ENCODE measurements at regions not wholly inside any gene's neighbourhood (a gene's known extent, or its start where the extent isn't known, plus 50 kb on each side); places are given as distances from the start of the nearest gene placed in this dataset.

DNA sequence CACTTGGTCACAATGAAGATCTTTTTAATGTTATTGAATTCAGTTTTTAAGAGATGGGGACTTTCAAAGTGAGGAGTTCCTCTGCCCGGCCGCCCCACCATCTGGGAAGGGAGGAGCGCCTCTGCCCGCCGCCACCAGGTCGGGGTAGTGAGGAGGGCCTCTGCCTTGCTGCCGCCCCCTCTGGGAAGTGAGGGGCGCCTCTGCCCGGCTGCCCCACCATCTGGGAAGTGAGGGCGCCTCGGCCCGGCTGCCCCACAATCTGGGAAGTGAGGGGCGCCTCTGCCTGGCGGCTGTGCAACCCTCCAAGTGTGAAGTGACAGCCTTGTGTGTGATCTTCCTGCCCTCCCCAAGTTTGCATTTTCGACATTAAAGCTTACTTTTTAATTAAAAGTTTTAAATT lies 899.3 kb downstream of the TRIB2 start:
- no peak for DNase-seq (ENCODE audit: low read depth in 1 of 2, low spot score in 1 of 2)
- in situ Hi-C loops (cut with HindIII; ENCODE audit: low pct_unique_long_range_greater_than_20kb, low sequenced_read_pairs): no loop called here
- TF ChIP-seq JUND (IDR thresholded peaks at IDR 0.05; ENCODE audit: low read depth): no peak

DNA sequence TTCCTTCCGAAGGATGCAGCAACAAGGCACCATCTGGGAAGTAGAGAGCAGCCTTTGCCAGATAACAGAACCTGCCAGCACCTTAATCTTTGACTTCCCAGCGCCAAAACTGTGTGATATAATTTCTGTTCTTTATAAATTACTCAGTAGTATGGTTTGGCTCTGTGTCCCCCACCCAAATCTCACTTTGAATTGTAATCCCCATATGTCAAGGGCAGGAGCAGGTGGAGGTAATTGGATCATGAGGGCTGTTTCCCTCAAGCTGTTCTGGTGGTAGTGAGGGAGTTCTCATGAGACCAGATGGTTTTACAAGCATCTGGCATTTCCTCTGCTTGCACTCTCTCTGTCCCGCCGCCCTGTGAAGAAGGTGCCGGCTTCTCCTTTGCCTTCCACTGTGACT lies 899.9 kb downstream of the TRIB2 start:
- DNase-seq (ENCODE audit: low read depth in 1 of 2, low spot score in 1 of 2): no peak
- TF ChIP-seq JUND (IDR thresholded peaks at IDR 0.05; ENCODE audit: low read depth): no peak
- in situ Hi-C loops (cut with HindIII; ENCODE audit: low pct_unique_long_range_greater_than_20kb, low sequenced_read_pairs): no loop called here

DNA sequence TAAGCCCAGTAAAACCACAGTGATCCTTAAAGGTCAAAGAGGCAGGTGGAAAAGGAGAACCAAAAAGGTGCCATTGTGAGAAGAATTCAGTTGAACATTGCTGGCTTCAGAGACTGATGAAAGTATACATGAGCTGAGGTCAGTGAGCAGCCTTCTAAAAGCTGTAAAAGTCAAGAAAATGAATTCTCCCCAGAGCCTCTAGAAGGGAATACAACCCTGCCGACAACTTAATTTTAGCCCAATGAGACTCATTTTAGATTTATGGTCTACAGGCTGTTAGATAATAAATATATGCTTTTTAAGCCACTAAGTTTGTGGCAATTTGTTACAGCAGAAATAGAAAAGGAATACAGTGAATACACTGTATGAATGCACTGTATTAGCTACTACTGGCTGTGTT lies 911.4 kb downstream of the TRIB2 start:
- no peak for DNase-seq (ENCODE audit: low read depth in 1 of 2, low spot score in 1 of 2)
- no peak for TF ChIP-seq JUND (IDR thresholded peaks at IDR 0.05; ENCODE audit: low read depth)

DNA sequence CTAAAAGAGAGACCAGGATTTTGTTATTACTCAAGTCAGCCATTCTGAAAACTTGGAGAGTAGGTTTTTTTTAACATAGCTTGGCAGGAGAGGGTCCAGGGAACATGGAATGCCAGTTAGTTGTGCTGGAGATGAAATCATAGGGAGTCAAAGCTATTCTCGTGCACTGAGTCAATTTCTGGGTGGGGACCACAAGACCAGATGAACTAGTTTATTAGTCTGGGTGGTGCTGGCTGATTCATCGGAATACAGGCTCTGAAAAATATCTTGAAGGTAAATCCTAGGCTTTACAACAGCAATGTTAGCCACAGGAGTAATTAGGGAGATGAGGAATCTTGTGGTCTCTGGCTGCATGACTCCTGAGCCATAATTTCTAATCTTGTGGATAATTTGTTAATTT lies 921.4 kb downstream of the TRIB2 start:
- DNase-seq (ENCODE audit: low read depth in 1 of 2, low spot score in 1 of 2): no peak
- in situ Hi-C loops (cut with HindIII; ENCODE audit: low pct_unique_long_range_greater_than_20kb, low sequenced_read_pairs): no loop called here
- TF ChIP-seq JUND (IDR thresholded peaks at IDR 0.05; ENCODE audit: low read depth): no peak

More for the DNA sequence above, 911.4 kb downstream of the TRIB2 start:
- in situ Hi-C loops (cut with HindIII; ENCODE audit: low pct_unique_long_range_greater_than_20kb, low sequenced_read_pairs): no loop called here

DNA sequence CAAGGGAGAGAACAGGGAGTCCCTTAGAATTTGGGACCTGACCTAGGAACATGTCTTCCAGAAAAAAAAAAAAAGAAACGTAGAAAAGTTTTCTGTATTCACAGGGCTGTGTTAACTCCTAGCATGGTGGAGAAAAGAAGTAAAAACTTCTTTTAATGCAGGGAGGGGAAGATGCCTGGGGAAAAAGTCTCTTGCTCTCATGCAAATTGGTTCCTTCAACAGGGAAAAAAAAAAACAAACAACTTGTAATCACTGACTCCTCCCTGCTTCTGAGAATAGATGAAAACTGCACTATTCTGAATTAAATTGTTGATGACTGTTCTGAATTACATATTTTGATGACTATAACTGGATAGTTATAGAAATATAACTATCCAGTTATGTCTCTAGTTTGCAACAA lies 933.2 kb downstream of the TRIB2 start:
- no peak for DNase-seq (ENCODE audit: low read depth in 1 of 2, low spot score in 1 of 2)
- in situ Hi-C loops (cut with HindIII; ENCODE audit: low pct_unique_long_range_greater_than_20kb, low sequenced_read_pairs): no loop called here
- TF ChIP-seq JUND (IDR thresholded peaks at IDR 0.05; ENCODE audit: low read depth): no peak

DNA sequence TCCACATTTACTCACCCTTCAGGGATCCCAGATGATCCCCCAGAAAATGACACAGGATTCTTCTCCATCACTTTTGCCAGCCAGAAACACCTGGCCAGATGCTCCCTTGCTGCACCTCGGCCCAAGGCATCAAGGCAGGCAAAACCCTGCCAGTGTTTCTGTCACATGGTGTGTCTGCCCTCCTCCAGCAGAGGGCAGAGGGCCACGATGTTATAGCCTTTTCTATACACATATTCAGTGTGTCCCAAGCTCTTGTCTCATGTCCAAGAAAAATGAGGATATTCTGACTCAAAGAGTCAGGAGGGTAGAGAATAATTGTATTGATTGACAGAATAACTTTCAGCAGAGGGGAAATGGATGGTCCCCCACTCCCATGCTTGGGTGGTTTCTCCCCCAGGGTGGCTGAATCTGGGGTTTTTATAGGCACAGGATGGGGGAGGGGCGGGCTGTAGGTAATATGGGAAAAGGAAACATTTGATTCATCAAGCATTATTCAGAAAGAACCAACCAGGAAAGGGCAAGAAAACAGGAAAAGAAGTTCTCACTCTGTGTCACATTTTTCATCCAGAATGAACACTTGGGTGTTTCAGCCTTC lies 933.9 kb downstream of the TRIB2 start:
- no peak for TF ChIP-seq JUND (IDR thresholded peaks at IDR 0.05; ENCODE audit: low read depth)
- no peak for DNase-seq (ENCODE audit: low read depth in 1 of 2, low spot score in 1 of 2)
- in situ Hi-C loops (cut with HindIII; ENCODE audit: low pct_unique_long_range_greater_than_20kb, low sequenced_read_pairs): no loop called here

DNA sequence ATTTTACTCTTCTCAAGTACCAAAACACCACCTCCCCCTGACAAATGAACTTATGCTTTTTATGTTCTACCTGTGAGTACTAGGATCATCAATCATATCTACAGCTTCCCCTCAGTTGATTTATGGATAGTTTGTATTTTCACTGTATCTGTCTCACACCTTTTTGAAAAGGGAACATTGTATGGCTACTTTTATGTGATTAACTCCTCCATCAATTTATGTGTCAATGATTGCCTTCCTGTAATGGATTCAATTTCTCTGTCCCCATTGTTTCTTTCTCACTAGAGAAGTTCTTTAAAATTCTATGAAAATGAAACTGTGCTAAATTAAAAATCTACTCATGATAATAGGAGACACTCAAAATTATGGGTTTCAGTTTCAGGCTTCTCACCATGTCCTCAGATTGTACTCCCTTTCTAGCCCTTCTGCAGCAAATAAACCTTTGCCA lies 935.0 kb downstream of the TRIB2 start:
- DNase-seq (ENCODE audit: low read depth in 1 of 2, low spot score in 1 of 2): no peak
- no peak for TF ChIP-seq JUND (IDR thresholded peaks at IDR 0.05; ENCODE audit: low read depth)
- in situ Hi-C loops (cut with HindIII; ENCODE audit: low pct_unique_long_range_greater_than_20kb, low sequenced_read_pairs): no loop called here

DNA sequence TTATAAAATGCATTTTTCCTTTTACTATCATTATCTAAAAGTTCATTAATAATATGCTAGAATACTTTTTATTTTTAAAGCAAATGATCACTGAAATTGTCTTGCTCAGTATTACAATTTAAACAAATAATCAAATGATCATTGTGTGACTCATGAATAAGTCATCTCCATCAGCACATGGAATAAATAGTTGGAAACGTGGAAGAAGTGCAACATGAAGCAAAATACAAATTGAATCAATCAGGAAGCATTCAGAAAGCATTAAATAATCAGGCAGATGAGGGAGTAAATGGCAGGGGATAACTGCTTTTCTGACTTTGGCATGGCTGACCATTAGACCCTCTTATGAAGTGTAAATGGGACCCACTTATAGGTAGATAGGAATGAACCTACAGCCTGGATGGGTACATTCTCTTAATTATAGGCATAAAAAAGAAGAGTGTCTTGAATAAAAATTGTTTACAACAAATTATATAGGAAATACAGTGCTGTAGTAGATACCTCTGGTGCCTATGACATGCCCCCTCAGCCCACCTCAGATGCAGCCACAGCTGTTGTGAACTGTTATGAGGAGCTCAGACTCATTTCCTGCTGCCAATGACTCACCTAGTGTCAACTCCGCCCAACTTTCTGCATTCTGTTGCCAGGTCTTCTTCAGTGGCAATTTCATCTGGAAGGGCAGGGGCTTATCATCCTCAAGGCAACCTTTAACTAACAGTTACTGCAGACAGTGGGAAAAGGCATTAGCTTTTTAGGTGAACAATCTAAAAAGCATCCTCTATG lies 936.0 kb downstream of the TRIB2 start:
- DNase-seq (ENCODE audit: low read depth in 1 of 2, low spot score in 1 of 2): no peak
- no peak for TF ChIP-seq JUND (IDR thresholded peaks at IDR 0.05; ENCODE audit: low read depth)
- in situ Hi-C loops (cut with HindIII; ENCODE audit: low pct_unique_long_range_greater_than_20kb, low sequenced_read_pairs): no loop called here

DNA sequence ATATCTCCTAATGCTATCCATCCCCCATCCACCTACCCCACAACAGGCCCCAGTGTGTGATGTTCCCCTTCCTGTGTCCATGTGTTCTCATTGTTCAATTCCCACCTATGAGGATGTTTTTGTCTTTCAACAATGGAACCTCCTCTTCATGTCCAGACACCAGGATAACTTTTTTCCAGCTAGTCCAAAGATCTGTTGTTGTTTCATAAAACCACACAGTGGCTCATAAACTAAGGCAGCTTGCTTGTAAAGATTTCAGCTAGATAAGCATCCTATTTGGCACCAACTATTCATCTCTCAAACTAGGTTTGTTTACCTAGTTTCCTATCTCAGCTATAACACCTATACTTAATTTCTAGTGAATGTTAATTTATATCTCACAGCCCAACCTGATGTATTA lies 937.7 kb downstream of the TRIB2 start:
- TF ChIP-seq JUND (IDR thresholded peaks at IDR 0.05; ENCODE audit: low read depth): no peak
- peak; percentile 1 to 17 for DNase-seq (ENCODE audit: low read depth in 1 of 2, low spot score in 1 of 2)
- in situ Hi-C loops (cut with HindIII; ENCODE audit: low pct_unique_long_range_greater_than_20kb, low sequenced_read_pairs): no loop called here

DNA sequence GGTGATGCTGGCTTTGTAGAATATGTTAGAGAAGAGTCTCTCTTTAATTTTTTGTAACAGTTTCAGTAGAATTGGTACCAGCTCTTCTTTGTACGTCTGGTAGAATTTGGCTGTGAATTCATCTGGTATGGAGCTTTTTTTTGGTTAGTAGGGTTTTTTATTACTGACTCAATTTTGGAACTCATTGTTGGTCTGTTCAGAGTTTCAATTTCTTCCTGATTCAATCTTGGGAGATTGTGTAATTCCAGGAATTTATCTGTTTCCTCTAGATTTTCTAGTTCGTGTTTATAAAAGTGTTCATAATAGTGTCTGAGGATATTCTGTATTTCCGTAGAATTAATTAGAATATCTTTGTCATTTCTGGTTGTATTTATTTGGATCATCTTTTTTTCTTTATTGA lies 943.5 kb downstream of the TRIB2 start:
- DNase-seq (ENCODE audit: low read depth in 1 of 2, low spot score in 1 of 2): no peak
- no peak for TF ChIP-seq JUND (IDR thresholded peaks at IDR 0.05; ENCODE audit: low read depth)

DNA sequence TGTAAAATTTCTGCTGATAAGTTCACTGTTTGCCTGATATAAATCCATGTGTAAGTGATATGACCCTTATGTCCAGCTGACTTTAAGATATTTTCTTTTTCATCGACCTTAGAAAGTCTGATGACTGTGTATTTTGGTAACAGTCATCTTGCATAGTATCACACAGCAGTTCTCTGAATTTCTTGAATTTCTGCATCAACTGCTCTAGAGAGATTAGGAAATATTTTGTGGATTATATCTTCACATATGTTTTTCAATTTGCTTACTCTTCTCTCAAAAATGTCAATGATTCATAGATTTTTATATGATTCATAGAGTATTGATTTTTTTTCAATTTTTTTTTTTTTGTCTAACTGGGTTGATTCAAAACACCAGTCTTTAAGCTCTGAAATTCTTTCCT lies 945.3 kb downstream of the TRIB2 start:
- in situ Hi-C loops (cut with HindIII; ENCODE audit: low pct_unique_long_range_greater_than_20kb, low sequenced_read_pairs): no loop called here
- DNase-seq (ENCODE audit: low read depth in 1 of 2, low spot score in 1 of 2): no peak
- no peak for TF ChIP-seq JUND (IDR thresholded peaks at IDR 0.05; ENCODE audit: low read depth)

More for the DNA sequence above, 943.5 kb downstream of the TRIB2 start:
- in situ Hi-C loops (cut with HindIII; ENCODE audit: low pct_unique_long_range_greater_than_20kb, low sequenced_read_pairs): no loop called here

DNA sequence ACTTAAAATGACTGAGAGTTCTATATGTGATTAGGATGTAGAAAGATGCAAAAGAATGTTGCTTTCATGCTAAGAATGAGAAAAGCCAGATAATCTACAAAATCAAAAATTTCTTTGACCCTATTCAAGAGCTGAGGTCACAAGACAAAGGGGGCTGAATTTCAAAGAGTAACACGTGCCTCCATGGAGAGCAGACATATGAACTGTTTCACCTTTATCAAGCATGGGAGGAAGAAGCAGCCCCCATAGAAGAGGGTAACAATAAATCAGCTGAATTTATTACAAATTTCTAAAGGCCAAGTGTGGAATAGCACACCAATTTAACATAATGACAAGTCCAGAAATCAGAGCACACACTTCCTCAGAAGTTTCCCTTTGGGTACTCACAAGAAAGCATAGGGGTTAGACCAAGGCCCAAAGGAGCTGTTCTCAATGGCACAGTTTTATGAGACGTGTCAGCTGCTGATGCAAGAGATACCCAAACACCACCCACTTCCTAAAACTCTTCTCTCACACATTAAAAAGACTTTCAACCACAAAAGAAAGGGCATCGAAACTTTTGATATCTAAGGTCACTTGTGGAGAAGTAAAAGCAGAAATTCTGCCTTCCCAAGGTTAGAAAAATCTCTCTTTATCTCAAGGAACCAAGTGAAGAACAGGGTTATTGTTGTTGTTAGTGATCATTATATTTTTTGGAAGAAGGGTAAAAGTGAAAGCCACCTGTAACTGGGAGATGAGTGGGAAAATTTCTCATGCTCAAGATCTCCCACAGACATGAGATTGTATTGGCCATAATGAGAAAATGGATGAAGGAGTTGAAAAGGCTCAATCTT lies 950.1 kb downstream of the TRIB2 start:
- DNase-seq (ENCODE audit: low read depth in 1 of 2, low spot score in 1 of 2): no peak
- in situ Hi-C loops (cut with HindIII; ENCODE audit: low pct_unique_long_range_greater_than_20kb, low sequenced_read_pairs): no loop called here
- no peak for TF ChIP-seq JUND (IDR thresholded peaks at IDR 0.05; ENCODE audit: low read depth)

DNA sequence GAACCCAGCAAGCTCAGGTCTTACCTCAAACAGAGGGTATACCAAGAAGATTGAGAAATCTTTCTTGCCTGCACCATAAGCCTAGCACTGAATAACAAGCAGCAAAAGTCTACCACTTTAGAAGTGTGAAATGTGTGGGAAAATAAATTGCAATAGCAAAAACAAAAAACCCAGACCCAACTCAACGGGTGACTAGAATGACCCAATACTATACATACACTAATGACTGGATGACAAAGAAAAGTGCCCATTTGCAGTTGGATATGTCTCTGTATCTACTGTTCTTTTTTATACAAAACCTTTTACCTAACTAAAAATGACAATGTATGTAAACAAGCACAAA lies 950.6 kb downstream of the TRIB2 start:
- in situ Hi-C loops (cut with HindIII; ENCODE audit: low pct_unique_long_range_greater_than_20kb, low sequenced_read_pairs): no loop called here
- TF ChIP-seq JUND (IDR thresholded peaks at IDR 0.05; ENCODE audit: low read depth): no peak
- DNase-seq (ENCODE audit: low read depth in 1 of 2, low spot score in 1 of 2): no peak
